ENCODE measurements at regions not wholly inside any gene's neighbourhood (a gene's known extent, or its start where the extent isn't known, plus 50 kb on each side); places are given as distances from the start of the nearest gene placed in this dataset.

GRCh38 chr9:28696960-28697359 is 1123.7 kb upstream of the C9orf72 start:
- H3K4me1 ChIP-seq (ENCODE audit: control insufficient read depth in 3 of 3, insufficient read depth in 3 of 3, low read length in 3 of 3): no peaks in the 10 kb centered on the region
- no peak overlapping the region for H3K9ac ChIP-seq (ENCODE audit: low read depth in 1 of 3, low read length in 3 of 3)
- peaks cover 0 to 6% (median 0%) of the 10 kb centered on the region in 3 donors for H3K9me3 ChIP-seq (ENCODE audit: control insufficient read depth in 3 of 3, low read length in 3 of 3)
- no peak overlapping the region for H3K4me3 ChIP-seq (ENCODE audit: low read length in 3 of 3)
- no peaks in the 10 kb centered on the region for H3K27me3 ChIP-seq (ENCODE audit: control insufficient read depth in 3 of 3, insufficient read depth in 3 of 3, low read length in 3 of 3)
- no peaks in the 10 kb centered on the region for H3K36me3 ChIP-seq (ENCODE audit: control insufficient read depth in 3 of 3, insufficient read depth in 3 of 3, low read length in 3 of 3)
- no peak overlapping the region for H3K27ac ChIP-seq (ENCODE audit: low read depth, low read length)

GRCh38 chr9:28699632-28700031 is 1126.4 kb upstream of the C9orf72 start:
- Histone ChIP-seq H3K36me3 (ENCODE audit: control insufficient read depth in 3 of 3, insufficient read depth in 3 of 3, low read length in 3 of 3) (no peaks in the 10 kb centered on the region), H3K9ac (ENCODE audit: low read depth in 1 of 3, low read length in 3 of 3) (no peak overlapping the region), H3K4me1 (ENCODE audit: control insufficient read depth in 3 of 3, insufficient read depth in 3 of 3, low read length in 3 of 3) (no peaks in the 10 kb centered on the region), H3K27ac (ENCODE audit: low read depth, low read length) (no peak overlapping the region), H3K27me3 (ENCODE audit: control insufficient read depth in 3 of 3, insufficient read depth in 3 of 3, low read length in 3 of 3) (no peaks in the 10 kb centered on the region), H3K9me3 (ENCODE audit: control insufficient read depth in 3 of 3, low read length in 3 of 3) (peaks cover 0 to 6% (median 0%) of the 10 kb centered on the region in 3 donors), H3K4me3 (ENCODE audit: low read length in 3 of 3) (no peak overlapping the region)

- H3K9ac ChIP-seq (ENCODE audit: low read depth in 1 of 3, low read length in 3 of 3): no peak overlapping the region
- no peak overlapping the region for H3K27ac ChIP-seq (ENCODE audit: low read depth, low read length)
- H3K9me3 ChIP-seq (ENCODE audit: control insufficient read depth in 3 of 3, low read length in 3 of 3): no peaks in the 10 kb centered on the region
Measured at GRCh38 chr9:28707616-28708015, 1134.3 kb upstream of the C9orf72 start.

GRCh38 chr9:28714188-28714587 is 1140.9 kb upstream of the C9orf72 start:
- Histone ChIP-seq H3K9ac (ENCODE audit: low read depth in 1 of 3, low read length in 3 of 3) (no peak overlapping the region), H3K4me3 (ENCODE audit: low read length in 3 of 3) (no peak overlapping the region), H3K27me3 (ENCODE audit: control insufficient read depth in 3 of 3, insufficient read depth in 3 of 3, low read length in 3 of 3) (no peaks in the 10 kb centered on the region), H3K27ac (ENCODE audit: low read depth, low read length) (no peak overlapping the region), H3K4me1 (ENCODE audit: control insufficient read depth in 3 of 3, insufficient read depth in 3 of 3, low read length in 3 of 3) (no peaks in the 10 kb centered on the region), H3K9me3 (ENCODE audit: control insufficient read depth in 3 of 3, low read length in 3 of 3) (no peaks in the 10 kb centered on the region), H3K36me3 (ENCODE audit: control insufficient read depth in 3 of 3, insufficient read depth in 3 of 3, low read length in 3 of 3) (no peaks in the 10 kb centered on the region)

More at GRCh38 chr9:28707616-28708015, 1134.3 kb upstream of the C9orf72 start:
- Histone ChIP-seq H3K27me3 (ENCODE audit: control insufficient read depth in 3 of 3, insufficient read depth in 3 of 3, low read length in 3 of 3) (no peaks in the 10 kb centered on the region), H3K4me3 (ENCODE audit: low read length in 3 of 3) (no peak overlapping the region), H3K4me1 (ENCODE audit: control insufficient read depth in 3 of 3, insufficient read depth in 3 of 3, low read length in 3 of 3) (no peaks in the 10 kb centered on the region), H3K36me3 (ENCODE audit: control insufficient read depth in 3 of 3, insufficient read depth in 3 of 3, low read length in 3 of 3) (no peaks in the 10 kb centered on the region)

GRCh38 chr9:28718226-28718625 is 1144.9 kb upstream of the C9orf72 start:
- Histone ChIP-seq H3K36me3 (ENCODE audit: control insufficient read depth in 3 of 3, insufficient read depth in 3 of 3, low read length in 3 of 3) (no peaks in the 10 kb centered on the region), H3K4me1 (ENCODE audit: control insufficient read depth in 3 of 3, insufficient read depth in 3 of 3, low read length in 3 of 3) (no peaks in the 10 kb centered on the region), H3K9me3 (ENCODE audit: control insufficient read depth in 3 of 3, low read length in 3 of 3) (no peaks in the 10 kb centered on the region), H3K4me3 (ENCODE audit: low read length in 3 of 3) (no peak overlapping the region), H3K27ac (ENCODE audit: low read depth, low read length) (no peak overlapping the region), H3K27me3 (ENCODE audit: control insufficient read depth in 3 of 3, insufficient read depth in 3 of 3, low read length in 3 of 3) (no peaks in the 10 kb centered on the region), H3K9ac (ENCODE audit: low read depth in 1 of 3, low read length in 3 of 3) (no peak overlapping the region)

GRCh38 chr9:28720746-28721145 is 1147.5 kb upstream of the C9orf72 start:
- no peaks in the 10 kb centered on the region for H3K4me1 ChIP-seq (ENCODE audit: control insufficient read depth in 3 of 3, insufficient read depth in 3 of 3, low read length in 3 of 3)
- H3K27me3 ChIP-seq (ENCODE audit: control insufficient read depth in 3 of 3, insufficient read depth in 3 of 3, low read length in 3 of 3): no peaks in the 10 kb centered on the region
- no peaks in the 10 kb centered on the region for H3K36me3 ChIP-seq (ENCODE audit: control insufficient read depth in 3 of 3, insufficient read depth in 3 of 3, low read length in 3 of 3)
- no peak overlapping the region for H3K9ac ChIP-seq (ENCODE audit: low read depth in 1 of 3, low read length in 3 of 3)
- no peaks in the 10 kb centered on the region for H3K9me3 ChIP-seq (ENCODE audit: control insufficient read depth in 3 of 3, low read length in 3 of 3)
- no peak overlapping the region for H3K4me3 ChIP-seq (ENCODE audit: low read length in 3 of 3)
- H3K27ac ChIP-seq (ENCODE audit: low read depth, low read length): no peak overlapping the region

GRCh38 chr9:28730111-28730510 is 1156.8 kb upstream of the C9orf72 start:
- H3K4me3 ChIP-seq (ENCODE audit: low read length in 3 of 3): no peak overlapping the region
- no peaks in the 10 kb centered on the region for H3K9me3 ChIP-seq (ENCODE audit: control insufficient read depth in 3 of 3, low read length in 3 of 3)
- H3K9ac ChIP-seq (ENCODE audit: low read depth in 1 of 3, low read length in 3 of 3): no peak overlapping the region
- H3K27me3 ChIP-seq (ENCODE audit: control insufficient read depth in 3 of 3, insufficient read depth in 3 of 3, low read length in 3 of 3): no peaks in the 10 kb centered on the region
- H3K27ac ChIP-seq (ENCODE audit: low read depth, low read length): no peak overlapping the region
- no peaks in the 10 kb centered on the region for H3K4me1 ChIP-seq (ENCODE audit: control insufficient read depth in 3 of 3, insufficient read depth in 3 of 3, low read length in 3 of 3)
- H3K36me3 ChIP-seq (ENCODE audit: control insufficient read depth in 3 of 3, insufficient read depth in 3 of 3, low read length in 3 of 3): no peaks in the 10 kb centered on the region

- no peak overlapping the region for H3K27ac ChIP-seq (ENCODE audit: low read depth, low read length)
- no peaks in the 10 kb centered on the region for H3K4me1 ChIP-seq (ENCODE audit: control insufficient read depth in 3 of 3, insufficient read depth in 3 of 3, low read length in 3 of 3)
- H3K27me3 ChIP-seq (ENCODE audit: control insufficient read depth in 3 of 3, insufficient read depth in 3 of 3, low read length in 3 of 3): no peaks in the 10 kb centered on the region
- no peak overlapping the region for H3K9ac ChIP-seq (ENCODE audit: low read depth in 1 of 3, low read length in 3 of 3)
- H3K9me3 ChIP-seq (ENCODE audit: control insufficient read depth in 3 of 3, low read length in 3 of 3): peaks cover 0 to 2% (median 0%) of the 10 kb centered on the region in 3 donors
- H3K36me3 ChIP-seq (ENCODE audit: control insufficient read depth in 3 of 3, insufficient read depth in 3 of 3, low read length in 3 of 3): no peaks in the 10 kb centered on the region
- no peak overlapping the region for H3K4me3 ChIP-seq (ENCODE audit: low read length in 3 of 3)
Measured at GRCh38 chr9:28735738-28736342, 1162.6 kb upstream of the C9orf72 start.

GRCh38 chr9:28741459-28741858 is 1168.2 kb upstream of the C9orf72 start:
- no peaks in the 10 kb centered on the region for H3K36me3 ChIP-seq (ENCODE audit: control insufficient read depth in 3 of 3, insufficient read depth in 3 of 3, low read length in 3 of 3)
- H3K27me3 ChIP-seq (ENCODE audit: control insufficient read depth in 3 of 3, insufficient read depth in 3 of 3, low read length in 3 of 3): no peaks in the 10 kb centered on the region
- H3K4me3 ChIP-seq (ENCODE audit: low read length in 3 of 3): no peak overlapping the region
- no peaks in the 10 kb centered on the region for H3K4me1 ChIP-seq (ENCODE audit: control insufficient read depth in 3 of 3, insufficient read depth in 3 of 3, low read length in 3 of 3)
- peaks cover 0 to 6% (median 6%) of the 10 kb centered on the region in 3 donors for H3K9me3 ChIP-seq (ENCODE audit: control insufficient read depth in 3 of 3, low read length in 3 of 3)
- H3K9ac ChIP-seq (ENCODE audit: low read depth in 1 of 3, low read length in 3 of 3): no peak overlapping the region
- H3K27ac ChIP-seq (ENCODE audit: low read depth, low read length): no peak overlapping the region

- Histone ChIP-seq H3K9me3 (ENCODE audit: control insufficient read depth in 3 of 3, low read length in 3 of 3) (no peaks in the 10 kb centered on the region), H3K36me3 (ENCODE audit: control insufficient read depth in 3 of 3, insufficient read depth in 3 of 3, low read length in 3 of 3) (no peaks in the 10 kb centered on the region), H3K27ac (ENCODE audit: low read depth, low read length) (no peak overlapping the region), H3K9ac (ENCODE audit: low read depth in 1 of 3, low read length in 3 of 3) (no peak overlapping the region), H3K4me3 (ENCODE audit: low read length in 3 of 3) (no peak overlapping the region), H3K4me1 (ENCODE audit: control insufficient read depth in 3 of 3, insufficient read depth in 3 of 3, low read length in 3 of 3) (no peaks in the 10 kb centered on the region), H3K27me3 (ENCODE audit: control insufficient read depth in 3 of 3, insufficient read depth in 3 of 3, low read length in 3 of 3) (no peaks in the 10 kb centered on the region)
Measured at GRCh38 chr9:28747351-28747985, 1174.2 kb upstream of the C9orf72 start.

Data from skeletal muscle tissue (tissue), 3 donors.